HUDEP-2 (cell line): ENCODE measurements at regions not wholly inside any gene's neighbourhood (a gene's known extent, or its start where the extent isn't known, plus 50 kb on each side); places are given as distances from the start of the nearest gene placed in this dataset.

ENCODE experiments used
- DNase-seq, 76 experiments: peaks; one replicate each; lab custom pipeline; 2025; ENCODE audit not compliant: unreplicated experiment in 76 of 76; lab: John Stamatoyannopoulos, UW

GRCh38 chr2:120947982-120948661 is 212.5 kb downstream of the GLI2 start:
- no peak for DNase-seq

GRCh38 chr2:120948662-120949011 is 213.0 kb downstream of the GLI2 start:
- DNase-seq, result no peak

GRCh38 chr2:120949027-120949956 is 213.6 kb downstream of the GLI2 start:
- DNase-seq, result peak in 53 of 76 experiments; percentile 5 to 64 (median 31)

DNA sequence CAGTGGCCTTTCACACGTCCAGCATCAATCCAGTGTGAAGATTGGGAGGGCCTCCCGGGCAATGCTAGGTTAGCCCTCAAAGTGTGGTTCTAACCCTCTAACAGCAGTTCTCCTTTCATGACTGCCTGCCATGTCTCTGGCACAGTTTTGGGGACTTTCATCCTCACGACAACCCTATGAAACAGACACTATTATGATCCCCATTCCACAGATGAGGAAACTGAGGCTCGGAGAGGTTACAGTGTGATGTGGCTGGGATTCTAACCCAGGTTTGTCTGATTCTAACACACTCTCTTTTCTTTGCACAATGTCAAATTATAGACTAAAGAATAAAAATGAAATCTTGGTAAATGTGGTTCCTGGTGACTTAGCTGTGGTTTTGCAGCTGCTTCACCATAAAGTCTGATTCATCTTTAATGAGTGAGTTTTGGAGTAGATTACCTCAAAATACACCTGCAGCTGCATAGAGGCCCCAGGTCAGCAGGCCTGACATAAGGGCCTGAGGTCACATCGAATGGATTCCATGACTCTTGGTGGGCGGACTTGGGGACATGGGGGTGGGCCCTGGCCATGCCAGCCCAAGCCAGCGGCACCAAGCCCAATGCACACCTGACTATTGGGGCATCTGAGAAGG is 214.4 kb downstream of the GLI2 start:
- no peak for DNase-seq

DNA sequence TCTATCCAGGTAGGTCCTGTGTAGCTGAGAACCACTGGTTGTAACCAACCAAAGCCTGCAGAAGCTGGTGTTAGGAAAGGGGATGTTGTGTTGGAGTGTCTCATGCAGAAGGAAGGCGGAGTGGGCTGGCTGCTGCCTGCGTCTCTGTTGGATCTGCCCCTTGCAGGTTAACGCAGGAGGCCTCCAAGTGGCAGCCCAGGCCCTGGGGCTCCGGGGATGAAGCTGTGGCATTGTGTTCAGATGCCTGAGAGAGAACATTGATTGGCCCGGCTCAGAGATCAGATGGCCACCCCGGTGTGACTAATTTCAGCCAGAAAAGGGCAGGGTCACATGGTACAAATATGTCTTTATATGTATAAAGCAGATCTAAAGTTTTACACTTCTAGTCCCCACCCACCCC is 216.0 kb downstream of the GLI2 start:
- DNase-seq, result no peak

DNA sequence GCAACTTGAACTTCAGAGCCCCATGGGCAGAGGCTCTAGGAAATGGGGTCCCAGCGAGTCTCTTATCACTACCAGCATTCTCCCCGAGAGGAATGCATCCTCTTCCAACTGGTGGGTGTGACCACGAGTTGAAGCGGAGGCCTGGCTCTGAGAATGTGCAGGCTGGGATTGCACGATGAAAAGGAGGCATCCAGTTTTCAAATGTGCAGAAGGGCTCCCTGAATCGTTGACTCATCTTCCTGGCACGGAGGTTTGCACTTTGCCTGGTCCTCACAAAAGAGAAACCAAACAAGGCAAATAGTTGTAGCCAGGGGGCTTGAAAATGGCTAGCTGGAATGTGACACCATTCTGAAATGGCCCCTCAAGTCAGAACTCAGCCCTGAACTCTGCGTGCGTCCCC is 216.7 kb downstream of the GLI2 start:
- DNase-seq, result no peak

GRCh38 chr2:120953066-120953756 is 217.5 kb downstream of the GLI2 start:
- DNase-seq, result no peak

GRCh38 chr2:120953843-120954584 is 218.3 kb downstream of the GLI2 start:
- DNase-seq, result no peak

DNA sequence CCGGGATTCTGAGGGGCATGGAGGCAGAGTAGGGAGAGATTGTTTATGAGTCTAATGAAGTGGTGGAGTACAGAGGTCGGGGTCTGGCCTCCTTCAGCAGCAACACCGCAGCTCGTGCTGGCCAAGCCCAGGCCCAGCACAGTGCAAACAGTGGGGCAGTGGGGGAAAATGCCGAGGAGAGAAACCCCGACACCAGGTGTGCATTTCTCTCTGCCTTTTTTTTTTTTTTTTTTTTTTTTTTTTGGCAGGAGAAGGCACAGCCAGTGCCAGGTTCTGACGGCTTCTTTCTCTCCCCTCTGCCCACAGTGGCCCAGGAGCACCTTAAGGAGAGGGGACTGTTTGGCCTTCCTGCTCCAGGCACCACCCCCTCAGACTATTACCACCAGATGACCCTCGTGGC is 219.3 kb downstream of the GLI2 start:
- no peak for DNase-seq

GRCh38 chr2:120955427-120955826 is 219.8 kb downstream of the GLI2 start:
- no peak for DNase-seq

DNA sequence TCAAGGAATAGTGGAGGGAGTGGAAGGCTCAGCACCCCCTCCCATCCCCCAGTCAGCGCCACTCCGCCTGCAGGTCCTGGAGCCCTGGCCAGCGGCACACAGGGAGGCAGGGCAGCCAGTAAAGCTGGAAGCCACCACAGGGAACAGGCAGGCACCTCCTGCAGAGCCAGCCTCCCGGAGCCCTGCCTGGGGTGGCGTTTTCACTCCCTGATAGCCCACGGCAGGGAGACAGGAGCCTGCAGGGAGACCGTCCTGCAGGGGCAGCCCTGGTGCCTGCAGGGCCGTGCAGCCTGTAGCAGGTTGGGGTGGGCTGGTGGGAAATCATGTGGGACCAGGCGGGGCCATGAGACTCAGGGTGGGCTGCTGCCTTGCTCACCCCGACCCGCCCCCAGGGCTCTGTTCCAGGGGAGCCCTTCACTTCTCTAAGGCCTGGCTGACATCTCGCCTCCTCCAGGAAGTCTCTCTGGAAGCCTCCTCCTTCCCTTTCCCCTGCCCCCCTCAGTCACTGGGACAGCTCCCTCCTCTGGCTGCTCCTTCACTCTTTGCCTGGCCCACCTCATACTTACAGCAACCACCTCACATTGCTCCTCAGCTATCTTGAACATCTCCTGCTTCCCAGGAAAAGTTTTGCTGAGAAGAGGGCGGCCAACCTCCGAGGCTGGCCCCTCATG is 221.0 kb downstream of the GLI2 start:
- DNase-seq, result no peak

DNA sequence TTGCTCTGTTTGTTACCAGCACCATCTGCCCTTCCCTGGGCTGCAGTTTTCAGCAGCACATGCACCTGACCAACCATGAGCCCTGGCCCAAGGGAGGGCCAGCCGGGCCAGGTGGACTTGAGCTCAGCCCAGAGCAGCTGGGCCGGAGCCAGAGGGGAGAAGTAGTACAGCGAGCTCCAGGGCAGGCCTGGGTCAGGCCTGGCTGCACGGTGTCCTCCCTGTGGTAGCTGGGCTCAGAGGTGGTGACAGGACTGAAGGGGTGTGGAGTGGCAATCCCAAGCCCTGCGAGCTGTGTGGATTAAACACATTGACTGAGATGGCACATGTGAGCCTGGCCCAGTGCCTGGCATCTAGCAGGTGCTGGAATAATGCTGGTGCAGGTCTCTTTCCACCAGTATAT is 222.2 kb downstream of the GLI2 start:
- DNase-seq, result no peak

DNA sequence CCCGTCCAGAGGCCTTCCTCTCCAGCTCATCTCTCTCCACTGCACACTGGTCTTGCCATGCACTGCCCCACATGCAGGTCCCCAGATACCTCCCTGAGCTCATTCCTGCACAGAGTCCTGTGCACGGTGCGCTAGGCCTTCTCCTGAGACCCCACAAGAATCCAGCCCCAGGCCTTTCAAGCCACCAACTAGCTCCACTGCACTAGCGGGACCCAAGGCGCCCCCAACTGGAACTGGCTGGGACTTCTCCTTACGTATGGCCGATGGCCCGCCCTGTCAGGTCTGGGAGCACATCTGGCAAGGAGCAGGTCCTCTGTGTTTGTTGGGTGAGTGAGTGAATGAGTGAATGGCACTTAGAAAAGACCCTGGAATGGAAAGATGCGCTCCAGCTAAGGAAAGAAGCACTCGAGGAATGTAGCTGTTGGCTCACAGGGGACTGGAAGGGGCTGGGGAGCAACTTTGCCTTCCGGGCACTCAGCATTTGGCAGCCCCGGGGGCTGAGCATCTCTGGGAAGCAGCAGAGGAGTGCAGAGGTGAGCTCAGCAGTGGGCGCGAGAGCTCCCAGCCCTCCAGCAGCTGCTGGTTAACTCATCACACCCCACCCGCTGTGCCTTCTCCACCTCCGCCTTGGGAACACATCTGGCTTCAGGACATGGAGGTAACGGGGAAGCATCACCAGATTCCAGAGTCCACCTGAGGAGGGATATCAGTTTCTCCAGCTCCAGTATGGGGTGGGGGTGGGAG is 223.1 kb downstream of the GLI2 start:
- peak in 40 of 76 experiments; percentile 3 to 43 (median 18) for DNase-seq

DNA sequence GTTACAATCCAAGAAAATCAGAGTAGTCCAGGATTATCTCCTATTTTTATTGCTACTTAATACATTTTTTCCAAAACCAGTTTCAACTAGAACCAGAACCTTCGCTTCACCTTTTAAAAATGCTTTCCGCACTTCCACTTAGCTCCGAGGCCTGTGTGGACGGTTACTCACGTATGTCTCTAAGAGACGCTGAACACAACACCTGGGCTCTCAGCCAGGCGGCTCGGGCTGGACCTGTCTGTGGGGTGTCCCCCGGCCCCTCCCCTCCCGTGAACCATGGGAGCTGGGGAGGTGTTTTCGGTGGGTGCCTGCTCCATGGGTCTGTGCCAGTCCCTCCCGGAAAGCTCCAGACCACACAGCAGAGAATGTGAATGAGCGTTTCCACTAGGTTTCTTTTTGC is 223.8 kb downstream of the GLI2 start:
- DNase-seq, result no peak

GRCh38 chr2:120960770-120961366 is 225.2 kb downstream of the GLI2 start:
- DNase-seq, result no peak

DNA sequence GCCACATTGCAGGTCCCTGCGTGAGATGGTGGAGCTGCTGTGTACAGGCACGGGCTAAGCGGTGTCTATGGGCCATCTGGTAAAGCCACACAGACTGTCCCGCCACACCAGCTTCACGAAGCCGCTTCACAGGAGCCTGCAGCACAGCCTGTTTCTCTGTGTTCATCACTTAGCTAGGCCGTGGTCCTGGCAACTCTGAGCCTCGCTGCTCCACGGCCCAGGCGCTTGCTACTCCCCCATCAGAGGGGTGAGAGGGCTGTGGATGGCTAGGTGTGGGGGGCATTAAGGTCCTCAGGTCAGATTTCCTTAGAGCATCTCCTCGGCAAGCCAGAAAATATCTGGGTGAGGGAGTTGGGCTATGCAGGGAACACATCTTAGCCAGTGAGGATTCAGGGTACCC is 225.7 kb downstream of the GLI2 start:
- no peak for DNase-seq

GRCh38 chr2:120963997-120964705 is 228.5 kb downstream of the GLI2 start:
- no peak for DNase-seq

DNA sequence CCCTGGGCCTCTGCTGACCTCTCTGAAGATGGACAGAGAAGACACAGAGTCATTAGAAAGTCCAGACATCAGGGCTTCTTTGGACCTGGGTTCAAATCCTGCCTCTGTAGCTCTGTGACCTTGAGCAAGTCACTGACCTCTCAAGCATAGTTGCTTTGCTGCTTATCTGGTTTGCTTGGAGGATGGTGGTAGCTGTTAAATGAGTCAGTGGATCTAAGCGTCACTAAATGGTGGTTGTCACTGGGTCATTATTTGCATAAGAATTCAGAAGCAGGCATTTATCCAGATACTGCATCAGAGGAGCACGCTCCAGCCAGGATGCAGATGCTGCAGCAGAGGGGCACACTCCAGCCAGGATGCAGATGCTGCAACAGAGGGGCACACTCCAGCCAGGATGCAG is 229.2 kb downstream of the GLI2 start:
- DNase-seq, result no peak
